ENCODE measurements at regions not wholly inside any gene's neighbourhood (a gene's known extent, or its start where the extent isn't known, plus 50 kb on each side); places are given as distances from the start of the nearest gene placed in this dataset.

DNA sequence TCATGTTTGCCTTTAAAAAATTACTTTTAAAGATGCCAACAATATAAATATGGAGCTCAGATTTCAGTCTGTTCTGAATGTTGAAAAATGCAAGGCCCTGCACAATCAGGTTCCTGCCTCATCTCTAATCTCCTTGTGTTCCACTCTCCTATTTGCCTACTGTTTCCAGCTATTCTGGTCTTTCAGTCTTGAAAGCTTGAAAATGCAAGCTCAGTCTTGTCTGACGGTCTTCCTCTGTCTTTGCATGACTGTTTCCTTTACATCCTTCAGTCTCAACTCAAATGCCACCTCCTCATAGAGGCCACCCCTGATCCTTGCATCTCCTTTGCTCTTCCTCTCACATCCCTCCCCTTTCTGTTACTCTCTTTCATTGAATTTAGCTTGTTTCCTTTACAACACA is 354.9 kb downstream of the KIF4B start:
- TF ChIP-seq, protein P1, sequence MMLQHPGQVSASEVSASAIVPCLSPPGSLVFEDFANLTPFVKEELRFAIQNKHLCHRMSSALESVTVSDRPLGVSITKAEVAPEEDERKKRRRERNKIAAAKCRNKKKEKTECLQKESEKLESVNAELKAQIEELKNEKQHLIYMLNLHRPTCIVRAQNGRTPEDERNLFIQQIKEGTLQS (IDR thresholded peaks at IDR 0.05), result no peak
- TF ChIP-seq POLR2AphosphoS5 (IDR thresholded peaks at IDR 0.05; ENCODE audit: low read depth, low read length) (no peak), POLR2A (IDR thresholded peaks at IDR 0.05; ENCODE audit: borderline replicate concordance, extremely low read depth, insufficient read depth, insufficient read length) (no peak), EZH2 (IDR thresholded peaks at IDR 0.05) (no peak), ZFX (IDR thresholded peaks at IDR 0.05) (no peak), RAD21 (IDR thresholded peaks at IDR 0.05; ENCODE audit: low read depth) (no peak), EGR1 (IDR thresholded peaks at IDR 0.05; ENCODE audit: low read depth) (no peak), SIN3A (IDR thresholded peaks at IDR 0.05; ENCODE audit: low read depth) (no peak)
- TF ChIP-seq, protein P2, sequence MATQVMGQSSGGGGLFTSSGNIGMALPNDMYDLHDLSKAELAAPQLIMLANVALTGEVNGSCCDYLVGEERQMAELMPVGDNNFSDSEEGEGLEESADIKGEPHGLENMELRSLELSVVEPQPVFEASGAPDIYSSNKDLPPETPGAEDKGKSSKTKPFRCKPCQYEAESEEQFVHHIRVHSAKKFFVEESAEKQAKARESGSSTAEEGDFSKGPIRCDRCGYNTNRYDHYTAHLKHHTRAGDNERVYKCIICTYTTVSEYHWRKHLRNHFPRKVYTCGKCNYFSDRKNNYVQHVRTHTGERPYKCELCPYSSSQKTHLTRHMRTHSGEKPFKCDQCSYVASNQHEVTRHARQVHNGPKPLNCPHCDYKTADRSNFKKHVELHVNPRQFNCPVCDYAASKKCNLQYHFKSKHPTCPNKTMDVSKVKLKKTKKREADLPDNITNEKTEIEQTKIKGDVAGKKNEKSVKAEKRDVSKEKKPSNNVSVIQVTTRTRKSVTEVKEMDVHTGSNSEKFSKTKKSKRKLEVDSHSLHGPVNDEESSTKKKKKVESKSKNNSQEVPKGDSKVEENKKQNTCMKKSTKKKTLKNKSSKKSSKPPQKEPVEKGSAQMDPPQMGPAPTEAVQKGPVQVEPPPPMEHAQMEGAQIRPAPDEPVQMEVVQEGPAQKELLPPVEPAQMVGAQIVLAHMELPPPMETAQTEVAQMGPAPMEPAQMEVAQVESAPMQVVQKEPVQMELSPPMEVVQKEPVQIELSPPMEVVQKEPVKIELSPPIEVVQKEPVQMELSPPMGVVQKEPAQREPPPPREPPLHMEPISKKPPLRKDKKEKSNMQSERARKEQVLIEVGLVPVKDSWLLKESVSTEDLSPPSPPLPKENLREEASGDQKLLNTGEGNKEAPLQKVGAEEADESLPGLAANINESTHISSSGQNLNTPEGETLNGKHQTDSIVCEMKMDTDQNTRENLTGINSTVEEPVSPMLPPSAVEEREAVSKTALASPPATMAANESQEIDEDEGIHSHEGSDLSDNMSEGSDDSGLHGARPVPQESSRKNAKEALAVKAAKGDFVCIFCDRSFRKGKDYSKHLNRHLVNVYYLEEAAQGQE (IDR thresholded peaks at IDR 0.05; ENCODE audit: low read depth), result no peak
- TF ChIP-seq, protein P3, sequence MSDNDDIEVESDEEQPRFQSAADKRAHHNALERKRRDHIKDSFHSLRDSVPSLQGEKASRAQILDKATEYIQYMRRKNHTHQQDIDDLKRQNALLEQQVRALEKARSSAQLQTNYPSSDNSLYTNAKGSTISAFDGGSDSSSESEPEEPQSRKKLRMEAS (IDR thresholded peaks at IDR 0.05), result no peak
- TF ChIP-seq, protein P4, sequence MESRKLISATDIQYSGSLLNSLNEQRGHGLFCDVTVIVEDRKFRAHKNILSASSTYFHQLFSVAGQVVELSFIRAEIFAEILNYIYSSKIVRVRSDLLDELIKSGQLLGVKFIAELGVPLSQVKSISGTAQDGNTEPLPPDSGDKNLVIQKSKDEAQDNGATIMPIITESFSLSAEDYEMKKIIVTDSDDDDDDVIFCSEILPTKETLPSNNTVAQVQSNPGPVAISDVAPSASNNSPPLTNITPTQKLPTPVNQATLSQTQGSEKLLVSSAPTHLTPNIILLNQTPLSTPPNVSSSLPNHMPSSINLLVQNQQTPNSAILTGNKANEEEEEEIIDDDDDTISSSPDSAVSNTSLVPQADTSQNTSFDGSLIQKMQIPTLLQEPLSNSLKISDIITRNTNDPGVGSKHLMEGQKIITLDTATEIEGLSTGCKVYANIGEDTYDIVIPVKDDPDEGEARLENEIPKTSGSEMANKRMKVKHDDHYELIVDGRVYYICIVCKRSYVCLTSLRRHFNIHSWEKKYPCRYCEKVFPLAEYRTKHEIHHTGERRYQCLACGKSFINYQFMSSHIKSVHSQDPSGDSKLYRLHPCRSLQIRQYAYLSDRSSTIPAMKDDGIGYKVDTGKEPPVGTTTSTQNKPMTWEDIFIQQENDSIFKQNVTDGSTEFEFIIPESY (IDR thresholded peaks at IDR 0.05; ENCODE audit: extremely low read depth, insufficient replicate concordance, low read length), result no peak
- TF ChIP-seq, protein P5, sequence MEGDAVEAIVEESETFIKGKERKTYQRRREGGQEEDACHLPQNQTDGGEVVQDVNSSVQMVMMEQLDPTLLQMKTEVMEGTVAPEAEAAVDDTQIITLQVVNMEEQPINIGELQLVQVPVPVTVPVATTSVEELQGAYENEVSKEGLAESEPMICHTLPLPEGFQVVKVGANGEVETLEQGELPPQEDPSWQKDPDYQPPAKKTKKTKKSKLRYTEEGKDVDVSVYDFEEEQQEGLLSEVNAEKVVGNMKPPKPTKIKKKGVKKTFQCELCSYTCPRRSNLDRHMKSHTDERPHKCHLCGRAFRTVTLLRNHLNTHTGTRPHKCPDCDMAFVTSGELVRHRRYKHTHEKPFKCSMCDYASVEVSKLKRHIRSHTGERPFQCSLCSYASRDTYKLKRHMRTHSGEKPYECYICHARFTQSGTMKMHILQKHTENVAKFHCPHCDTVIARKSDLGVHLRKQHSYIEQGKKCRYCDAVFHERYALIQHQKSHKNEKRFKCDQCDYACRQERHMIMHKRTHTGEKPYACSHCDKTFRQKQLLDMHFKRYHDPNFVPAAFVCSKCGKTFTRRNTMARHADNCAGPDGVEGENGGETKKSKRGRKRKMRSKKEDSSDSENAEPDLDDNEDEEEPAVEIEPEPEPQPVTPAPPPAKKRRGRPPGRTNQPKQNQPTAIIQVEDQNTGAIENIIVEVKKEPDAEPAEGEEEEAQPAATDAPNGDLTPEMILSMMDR (IDR thresholded peaks at IDR 0.05 in 2 of 3, conservative IDR thresholded peaks at IDR 0.05 in 1 of 3; ENCODE audit: borderline replicate concordance in 1 of 3, insufficient read depth in 1 of 3, low read depth in 2 of 3, low read length in 2 of 3), result no peak
